HEK293T (cell line): ENCODE measurements at regions not wholly inside any gene's neighbourhood (a gene's known extent, or its start where the extent isn't known, plus 50 kb on each side); places are given as distances from the start of the nearest gene placed in this dataset.

Experiments used
- CTCF ChIA-PET: fragments of 350-600 bp; formaldehyde crosslinking; extraction: SDS; loops from one replicate; lab custom pipeline; 2021; ENCODE audit warnings: antibody characterized with exemption, inconsistent platforms; lab: Yijun Ruan, JAX
- POLR2A ChIA-PET: fragments of 350-600 bp; formaldehyde crosslinking; extraction: SDS; loops from one replicate; lab custom pipeline; 2020; ENCODE audit warnings: antibody characterized with exemption, inconsistent platforms; lab: Yijun Ruan, JAX
- DNase-seq: peaks from one replicate; pipeline ENCODE4 v3.0.0; 2012; ENCODE audit warnings: mixed read lengths; ENCODE audit errors: extremely low spot score
- ARNT ChIP-seq: fragments of 450-650 bp; IDR thresholded peaks from 2 replicates; pipeline ENCODE4 v1.6.1; 2017; ENCODE audit warnings: mild to moderate bottlenecking
- BHLHE40 ChIP-seq: fragments of 450-650 bp; IDR thresholded peaks from 2 replicates; pipeline ENCODE4 v1.6.1; 2016; ENCODE audit warnings: mild to moderate bottlenecking, moderate library complexity, borderline replicate concordance
- CTBP1 ChIP-seq: fragments of 450-650 bp; IDR thresholded peaks from 2 replicates; pipeline ENCODE4 v1.6.1; 2016; ENCODE audit warnings: borderline replicate concordance
- ELF4 ChIP-seq: fragments of 450-650 bp; IDR thresholded peaks from 2 replicates; pipeline ENCODE4 v1.6.1; 2017; ENCODE audit warnings: antibody characterized with exemption
- FOXA1 ChIP-seq: fragments of 450-650 bp; IDR thresholded peaks from 2 replicates; pipeline ENCODE4 v1.6.1; 2016; ENCODE audit warnings: mild to moderate bottlenecking
- FOXK2 ChIP-seq: fragments of 450-650 bp; IDR thresholded peaks from 2 replicates; pipeline ENCODE4 v1.6.1; 2016; ENCODE audit warnings: mild to moderate bottlenecking
- FOXM1 ChIP-seq: fragments of 450-650 bp; IDR thresholded peaks from 2 replicates; pipeline ENCODE4 v1.6.1; 2017; ENCODE audit warnings: mild to moderate bottlenecking, borderline replicate concordance
- HDGF ChIP-seq: fragments of 450-650 bp; IDR thresholded peaks from 2 replicates; pipeline ENCODE4 v1.6.1; 2017; ENCODE audit warnings: antibody characterized with exemption, borderline replicate concordance
- L3MBTL2 ChIP-seq: fragments of 450-650 bp; conservative IDR thresholded peaks from 2 replicates; pipeline ENCODE4 v1.6.1; 2016; ENCODE audit warnings: mild to moderate bottlenecking
- LEF1 ChIP-seq: fragments of 450-650 bp; IDR thresholded peaks from 2 replicates; pipeline ENCODE4 v1.6.1; 2017; ENCODE audit warnings: mild to moderate bottlenecking, borderline replicate concordance
- NFRKB ChIP-seq: fragments of 450-650 bp; IDR thresholded peaks from 2 replicates; pipeline ENCODE4 v1.6.1; 2016; ENCODE audit warnings: mild to moderate bottlenecking, moderate library complexity
- PKNOX1 ChIP-seq: fragments of 450-650 bp; IDR thresholded peaks from 2 replicates; pipeline ENCODE4 v1.6.1; 2016
- SP1 ChIP-seq: fragments of 450-650 bp; IDR thresholded peaks from 2 replicates; pipeline ENCODE4 v1.6.1; 2017
- SUZ12 ChIP-seq: fragments of 450-650 bp; IDR thresholded peaks from 2 replicates; pipeline ENCODE4 v1.6.1; 2016; ENCODE audit warnings: mild to moderate bottlenecking
- TARDBP ChIP-seq: fragments of 450-650 bp; IDR thresholded peaks from 2 replicates; pipeline ENCODE4 v1.6.1; 2016
- ZNF384 ChIP-seq: fragments of 450-650 bp; IDR thresholded peaks from 2 replicates; pipeline ENCODE4 v1.6.1; 2016

GRCh38 chr3:43999728-44000319 is 241.9 kb upstream of the TOPAZ1 start:
- no peak for DNase-seq
- ChIA-PET POLR2A (no interaction called here), CTCF (no interaction called here)
- no peak for TF ChIP-seq LEF1
- no peak for TF ChIP-seq FOXA1
- no peak for TF ChIP-seq NFRKB
- TF ChIP-seq PKNOX1, result no peak
- TF ChIP-seq TARDBP, result no peak
- TF ChIP-seq FOXM1, result no peak
- TF ChIP-seq HDGF, result no peak

GRCh38 chr3:44000586-44000985 is 241.1 kb upstream of the TOPAZ1 start:
- ChIA-PET CTCF (no interaction called here), POLR2A (no interaction called here)
- no peak for TF ChIP-seq FOXM1
- no peak for TF ChIP-seq CTBP1
- no peak for TF ChIP-seq SUZ12
- no peak for TF ChIP-seq L3MBTL2
- TF ChIP-seq FOXK2, result no peak
- no peak for TF ChIP-seq ZNF384
- no peak for TF ChIP-seq SP1
- TF ChIP-seq BHLHE40, result no peak
- no peak for TF ChIP-seq HDGF
- TF ChIP-seq TARDBP, result no peak
- TF ChIP-seq NFRKB, result no peak
- TF ChIP-seq FOXA1, result no peak
- no peak for TF ChIP-seq PKNOX1
- TF ChIP-seq ARNT, result no peak
- TF ChIP-seq LEF1, result no peak
- no peak for TF ChIP-seq ELF4
- no peak for DNase-seq

GRCh38 chr3:44001072-44001471 is 240.6 kb upstream of the TOPAZ1 start:
- CTCF ChIA-PET, result no interaction called here
- TF ChIP-seq SUZ12, result no peak
- TF ChIP-seq NFRKB, result no peak
- TF ChIP-seq CTBP1, result no peak
- TF ChIP-seq ZNF384, result no peak
- TF ChIP-seq PKNOX1, result no peak
- no peak for TF ChIP-seq FOXA1
- TF ChIP-seq LEF1, result no peak
- TF ChIP-seq ELF4, result no peak
- TF ChIP-seq FOXM1, result no peak
- TF ChIP-seq HDGF, result no peak
- no peak for TF ChIP-seq L3MBTL2
- TF ChIP-seq BHLHE40, result no peak
- TF ChIP-seq FOXK2, result no peak
- no peak for TF ChIP-seq ARNT
- no peak for TF ChIP-seq SP1
- TF ChIP-seq TARDBP, result no peak
- no peak for DNase-seq
- POLR2A ChIA-PET, result no interaction called here

GRCh38 chr3:44003801-44004200 is 237.9 kb upstream of the TOPAZ1 start:
- ChIA-PET CTCF (no interaction called here), POLR2A (no interaction called here)
- TF ChIP-seq ZNF384, result no peak
- no peak for DNase-seq

GRCh38 chr3:44011680-44012079 is 230.0 kb upstream of the TOPAZ1 start:
- ChIA-PET CTCF (no interaction called here), POLR2A (no interaction called here)
- no peak for DNase-seq
- TF ChIP-seq FOXA1, result no peak
- TF ChIP-seq FOXK2, result no peak
- no peak for TF ChIP-seq ELF4
- no peak for TF ChIP-seq NFRKB
- TF ChIP-seq L3MBTL2, result no peak
- no peak for TF ChIP-seq ZNF384
- TF ChIP-seq BHLHE40, result no peak

- ChIA-PET CTCF (no interaction called here), POLR2A (no interaction called here)
- DNase-seq, result no peak
- TF ChIP-seq L3MBTL2 (no peak), PKNOX1 (no peak), HDGF (no peak)
Measured at GRCh38 chr3:44012160-44012899, 229.4 kb upstream of the TOPAZ1 start.
